ENCODE measurements at regions not wholly inside any gene's neighbourhood (a gene's known extent, or its start where the extent isn't known, plus 50 kb on each side); places are given as distances from the start of the nearest gene placed in this dataset.
A peak's percentile ranks its signal among the peaks of the same experiment; 100 is the strongest.

GRCh38 chr2:12795851-12796250, 79.1 kb downstream of the TRIB2 start:
- no peak for DNase-seq

GRCh38 chr2:12796657-12797056, 79.9 kb downstream of the TRIB2 start:
- DNase-seq: peak in 29 of 56 donors; percentile 5 to 52 (median 19)

- DNase-seq: no peak
Observed at GRCh38 chr2:12797815-12798214, 81.1 kb downstream of the TRIB2 start.

DNA sequence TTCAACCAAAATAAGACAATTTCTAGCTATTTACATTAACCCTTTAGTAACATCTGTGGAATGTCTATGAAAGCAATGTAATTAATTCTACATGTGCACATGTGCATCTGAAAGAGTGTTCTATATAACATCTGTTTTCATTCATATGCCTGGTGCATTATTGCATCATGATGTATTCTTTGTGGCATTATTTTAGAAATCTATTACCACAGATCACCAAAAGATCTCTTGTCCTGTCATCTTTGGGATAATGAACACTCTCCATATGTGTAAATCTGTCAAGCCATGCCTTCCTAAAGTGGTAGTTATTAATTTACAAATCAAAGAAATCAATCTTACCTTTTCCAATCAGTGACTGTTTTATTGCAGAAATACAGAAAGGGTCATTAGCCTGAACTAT, 86.9 kb downstream of the TRIB2 start:
- DNase-seq: no peak

DNA sequence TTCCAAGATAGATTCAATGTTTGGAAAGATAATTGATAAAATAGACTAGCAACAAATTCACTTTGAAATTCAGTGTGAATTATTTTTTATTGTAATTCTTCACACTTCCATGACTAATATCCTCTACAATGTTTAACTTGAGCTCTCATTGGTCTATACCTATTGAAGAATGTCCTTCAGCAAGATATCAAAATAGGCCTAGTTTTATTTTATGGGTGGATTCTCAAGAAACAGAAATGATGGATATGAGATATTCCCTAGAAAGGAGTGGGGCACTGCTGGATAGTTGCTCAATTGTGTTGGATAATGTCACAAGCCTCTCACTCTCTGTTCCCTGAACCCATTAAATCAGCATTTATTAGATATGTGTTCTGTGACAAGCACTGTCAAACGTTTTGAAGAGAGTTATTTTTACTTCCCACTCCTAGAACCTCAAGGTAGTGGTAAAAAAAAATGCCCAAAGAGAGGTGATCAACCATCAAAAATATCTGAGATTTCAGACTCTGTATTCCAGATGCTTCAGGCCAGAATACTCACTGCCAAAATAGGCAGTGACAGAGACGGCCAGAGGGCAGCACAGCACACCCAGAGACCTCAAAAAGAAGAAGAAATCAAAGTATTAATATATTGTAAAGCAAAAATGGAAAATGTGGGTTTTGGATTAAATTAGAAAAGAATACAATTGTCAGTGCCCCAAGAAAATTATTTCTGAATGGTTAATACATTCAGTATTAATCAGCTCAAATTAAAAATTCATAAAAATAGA, 87.5 kb downstream of the TRIB2 start:
- DNase-seq: no peak

DNA sequence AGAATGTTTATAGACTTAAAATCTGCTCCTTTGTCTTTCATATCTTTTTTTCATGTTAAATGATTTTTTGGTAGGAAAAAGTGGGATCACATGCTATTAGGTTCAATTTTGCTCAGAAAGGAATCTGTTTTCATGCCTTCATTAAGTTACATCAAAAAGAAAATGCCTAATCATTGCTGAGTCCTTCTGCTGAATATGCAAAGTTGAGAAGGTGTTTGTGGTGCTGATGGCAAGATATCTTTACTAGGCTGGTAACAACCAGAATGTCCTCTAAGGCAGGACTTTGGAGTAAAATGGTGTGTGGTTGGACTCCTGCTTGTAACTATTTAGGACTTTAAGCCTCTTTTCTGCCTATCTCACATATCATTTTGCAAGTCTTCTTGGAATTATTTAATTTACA, 88.3 kb downstream of the TRIB2 start:
- no peak for DNase-seq

- no peak for DNase-seq
Observed at GRCh38 chr2:12806549-12807242, 90.0 kb downstream of the TRIB2 start.

DNA sequence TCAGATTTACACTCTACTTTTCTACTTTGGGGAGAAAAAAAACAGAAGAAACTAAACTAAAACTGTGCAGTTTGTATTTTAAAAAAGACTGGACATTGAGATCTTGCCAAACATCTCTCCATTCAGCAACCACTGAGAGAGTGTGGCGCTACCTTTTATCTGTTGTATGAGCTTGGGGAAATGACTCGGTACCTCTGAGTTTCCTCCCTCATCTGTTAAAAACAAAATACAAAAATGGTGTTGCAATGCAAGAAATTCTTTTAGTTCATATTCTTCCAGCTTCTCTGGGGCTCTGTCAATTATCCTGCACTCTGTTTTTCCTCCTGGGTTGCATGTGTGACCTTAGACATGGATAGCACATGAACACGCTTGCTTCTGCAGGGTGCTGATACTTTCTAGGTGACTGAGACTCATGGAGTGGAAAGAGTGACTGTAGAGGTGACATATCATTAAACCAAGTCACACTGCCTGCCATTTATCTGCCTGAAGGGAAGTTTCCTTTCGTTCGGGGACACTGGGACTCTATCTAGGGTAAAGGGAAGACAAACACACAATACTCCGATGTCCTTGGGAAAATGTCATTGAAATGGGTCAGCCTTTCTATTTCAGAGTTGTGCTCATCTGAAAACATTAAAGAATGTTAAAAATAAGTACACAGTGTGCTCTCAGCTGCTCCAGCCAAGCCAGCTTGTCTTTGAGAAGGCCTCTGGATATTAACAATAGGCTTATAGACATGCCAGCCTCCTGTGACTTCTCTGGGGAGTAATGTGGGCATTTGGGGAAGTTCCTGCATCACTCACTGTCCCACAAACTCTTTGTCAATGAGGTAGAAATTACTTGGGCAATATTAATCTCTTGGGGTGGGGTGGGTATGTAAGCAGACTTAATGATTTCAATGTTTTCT, 91.4 kb downstream of the TRIB2 start:
- peak in 1 of 56 donors; percentile 2 for DNase-seq

DNA sequence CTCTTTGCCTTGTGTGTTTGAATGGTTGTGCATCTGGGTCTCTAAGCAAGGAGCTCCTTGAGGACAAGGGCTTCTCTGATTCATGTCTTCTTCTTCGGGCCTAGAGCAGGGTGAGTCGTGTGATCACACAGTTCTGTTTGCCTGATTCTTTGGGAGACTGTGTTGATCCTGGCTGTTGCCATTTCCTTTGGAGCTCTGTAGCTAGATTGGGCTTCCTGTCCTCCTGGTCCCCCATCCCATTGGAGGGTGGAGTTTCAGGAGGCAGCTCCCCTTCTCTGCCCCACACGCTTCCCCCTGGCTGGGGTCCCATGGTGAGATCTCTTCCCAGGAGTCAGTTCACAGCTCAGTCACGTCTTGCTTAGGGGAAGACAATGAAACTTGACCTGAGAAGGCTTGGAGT, 92.8 kb downstream of the TRIB2 start:
- DNase-seq: no peak

GRCh38 chr2:12811916-12812315, 95.2 kb downstream of the TRIB2 start:
- no peak for DNase-seq

DNA sequence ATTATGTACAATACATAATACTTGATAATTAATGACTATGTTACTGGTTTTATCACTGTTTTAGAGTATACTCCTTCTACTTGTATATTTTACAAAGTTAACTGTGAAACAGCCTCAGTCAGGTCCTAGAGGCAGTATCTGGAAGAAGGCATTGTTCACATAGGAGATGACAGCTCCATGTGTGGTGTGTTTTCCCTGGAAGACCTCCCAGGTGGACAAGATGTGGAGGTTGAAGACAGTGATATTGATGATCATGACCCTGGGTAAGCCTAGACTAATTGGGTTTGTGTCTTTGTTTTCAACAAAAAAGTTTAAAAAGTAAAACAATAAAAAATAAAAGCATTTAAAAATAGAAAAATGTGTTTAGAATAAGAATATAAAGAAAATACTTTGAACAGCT, 96.4 kb downstream of the TRIB2 start:
- no peak for DNase-seq

DNA sequence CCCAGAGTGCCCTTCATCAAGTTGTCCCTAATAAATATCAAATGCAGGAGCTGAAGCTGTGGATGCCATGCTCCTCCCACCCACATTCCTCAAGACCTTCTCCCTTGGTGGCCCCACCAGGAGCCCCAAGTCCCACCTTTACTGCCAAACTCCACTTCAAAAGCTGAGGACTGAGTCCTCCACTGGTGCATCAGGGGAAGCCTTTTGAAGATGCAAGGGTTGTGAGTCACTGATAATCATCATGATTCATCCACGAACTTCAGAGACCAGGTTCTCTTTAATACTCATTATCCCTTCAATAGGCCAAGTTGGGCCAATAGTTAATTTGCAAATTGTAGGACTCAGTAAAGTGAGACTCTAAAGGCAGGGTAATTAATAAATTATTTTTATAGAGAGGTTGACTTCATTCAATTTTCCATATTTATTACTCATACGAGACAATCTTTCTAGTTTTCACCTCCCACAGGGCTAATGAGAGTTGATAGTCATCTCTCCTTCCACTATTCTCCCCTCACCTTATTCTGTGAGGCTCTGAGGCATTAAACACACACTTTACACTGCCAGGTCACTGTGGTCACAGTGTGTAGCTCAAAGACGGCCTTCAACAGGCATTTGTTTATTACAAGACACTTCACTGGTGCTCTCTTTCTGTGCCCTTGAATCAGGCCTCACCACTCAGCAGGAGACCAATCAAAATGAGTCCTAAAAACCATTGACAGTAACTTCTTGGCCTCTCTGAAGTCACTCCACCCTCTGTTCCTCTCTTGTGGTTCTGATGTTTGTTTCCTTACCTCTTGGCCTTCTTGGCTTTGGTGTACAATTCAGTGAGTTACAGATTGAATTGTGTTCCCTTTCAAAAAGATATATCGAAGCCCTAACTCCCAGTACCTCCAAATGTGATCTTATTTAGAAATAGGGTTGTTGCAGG, 99.9 kb downstream of the TRIB2 start:
- no peak for DNase-seq

GRCh38 chr2:12817870-12818269, 101.1 kb downstream of the TRIB2 start:
- DNase-seq: no peak

GRCh38 chr2:12818416-12819102, 101.8 kb downstream of the TRIB2 start:
- no peak for DNase-seq

DNA sequence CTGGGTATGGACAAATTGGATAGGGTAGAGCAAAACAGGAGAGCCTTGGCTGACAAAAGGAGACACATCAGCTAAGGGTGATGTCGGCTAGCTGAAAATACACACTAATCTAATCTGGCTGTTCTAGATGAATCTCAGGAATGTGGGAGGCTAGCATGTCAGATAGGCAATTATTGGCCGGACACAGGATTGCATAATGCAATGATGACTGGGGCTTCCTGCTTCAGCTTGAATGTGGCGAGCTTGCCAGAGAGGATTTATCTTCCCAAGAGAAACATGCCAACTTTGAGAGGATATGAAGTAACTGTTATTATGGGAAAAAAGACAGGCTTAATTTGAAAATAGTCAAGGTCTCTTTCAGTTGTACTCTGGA, 102.4 kb downstream of the TRIB2 start:
- DNase-seq: no peak

GRCh38 chr2:12819721-12820120, 103.0 kb downstream of the TRIB2 start:
- no peak for DNase-seq

DNA sequence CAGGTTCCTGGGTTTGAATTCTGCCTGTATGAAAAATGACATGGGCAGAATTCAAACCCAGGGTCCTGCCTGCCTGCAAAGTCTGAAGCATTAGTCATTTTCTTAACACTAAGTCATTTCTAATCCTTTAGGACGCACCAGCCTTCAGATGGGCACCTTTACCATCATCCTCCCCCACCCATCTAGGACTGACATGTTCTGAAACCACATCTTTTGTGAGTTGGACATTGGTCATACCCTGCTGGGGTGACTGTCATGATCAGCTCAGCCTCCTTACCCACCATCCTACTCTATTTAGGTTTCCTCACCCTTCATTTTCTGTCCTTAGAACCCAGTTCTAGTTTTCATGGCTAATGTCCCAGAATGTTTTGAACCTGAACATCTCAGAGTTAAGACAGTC, 104.9 kb downstream of the TRIB2 start:
- DNase-seq: no peak

DNA sequence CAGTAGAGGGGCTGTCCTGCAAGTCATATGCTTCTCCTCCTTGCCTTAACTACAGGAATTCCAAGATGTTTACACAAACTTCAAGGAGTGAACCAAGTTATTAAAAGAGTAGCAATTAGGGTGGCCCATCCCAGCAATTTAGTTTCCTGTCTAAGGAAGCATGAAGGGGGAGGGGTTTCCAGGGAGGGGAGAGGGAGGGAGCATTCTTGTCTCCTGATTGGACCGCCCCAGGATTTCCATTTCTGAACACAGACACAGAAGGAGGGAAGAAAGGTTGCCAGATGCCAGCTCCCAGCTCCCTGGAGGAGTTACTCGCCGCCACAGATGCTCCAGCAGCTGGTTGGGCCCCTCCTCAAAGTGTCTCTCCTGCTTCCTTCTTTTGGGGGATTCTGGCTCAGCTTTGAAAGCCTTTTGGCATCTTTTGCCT, 107.6 kb downstream of the TRIB2 start:
- no peak for DNase-seq

GRCh38 chr2:12824778-12825379, 108.1 kb downstream of the TRIB2 start:
- no peak for DNase-seq

- no peak for DNase-seq
Observed at GRCh38 chr2:12826781-12827180, 110.0 kb downstream of the TRIB2 start.

Data from nucleus accumbens (tissue), 56 donors.